ENCODE measurements at regions not wholly inside any gene's neighbourhood (a gene's known extent, or its start where the extent isn't known, plus 50 kb on each side); places are given as distances from the start of the nearest gene placed in this dataset.

- DNase-seq (ENCODE audit: low read depth): no peak
- TF ChIP-seq, protein P1, sequence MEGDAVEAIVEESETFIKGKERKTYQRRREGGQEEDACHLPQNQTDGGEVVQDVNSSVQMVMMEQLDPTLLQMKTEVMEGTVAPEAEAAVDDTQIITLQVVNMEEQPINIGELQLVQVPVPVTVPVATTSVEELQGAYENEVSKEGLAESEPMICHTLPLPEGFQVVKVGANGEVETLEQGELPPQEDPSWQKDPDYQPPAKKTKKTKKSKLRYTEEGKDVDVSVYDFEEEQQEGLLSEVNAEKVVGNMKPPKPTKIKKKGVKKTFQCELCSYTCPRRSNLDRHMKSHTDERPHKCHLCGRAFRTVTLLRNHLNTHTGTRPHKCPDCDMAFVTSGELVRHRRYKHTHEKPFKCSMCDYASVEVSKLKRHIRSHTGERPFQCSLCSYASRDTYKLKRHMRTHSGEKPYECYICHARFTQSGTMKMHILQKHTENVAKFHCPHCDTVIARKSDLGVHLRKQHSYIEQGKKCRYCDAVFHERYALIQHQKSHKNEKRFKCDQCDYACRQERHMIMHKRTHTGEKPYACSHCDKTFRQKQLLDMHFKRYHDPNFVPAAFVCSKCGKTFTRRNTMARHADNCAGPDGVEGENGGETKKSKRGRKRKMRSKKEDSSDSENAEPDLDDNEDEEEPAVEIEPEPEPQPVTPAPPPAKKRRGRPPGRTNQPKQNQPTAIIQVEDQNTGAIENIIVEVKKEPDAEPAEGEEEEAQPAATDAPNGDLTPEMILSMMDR (IDR thresholded peaks at IDR 0.05; ENCODE audit: low read length, missing control alignments): no peak
- no peak overlapping the region for H3K4me3 ChIP-seq (replicated peaks; ENCODE audit: low read depth, low read length)
Measured at GRCh38 chr1:29722598-29722997, 486.3 kb downstream of the PTPRU start.

DNA sequence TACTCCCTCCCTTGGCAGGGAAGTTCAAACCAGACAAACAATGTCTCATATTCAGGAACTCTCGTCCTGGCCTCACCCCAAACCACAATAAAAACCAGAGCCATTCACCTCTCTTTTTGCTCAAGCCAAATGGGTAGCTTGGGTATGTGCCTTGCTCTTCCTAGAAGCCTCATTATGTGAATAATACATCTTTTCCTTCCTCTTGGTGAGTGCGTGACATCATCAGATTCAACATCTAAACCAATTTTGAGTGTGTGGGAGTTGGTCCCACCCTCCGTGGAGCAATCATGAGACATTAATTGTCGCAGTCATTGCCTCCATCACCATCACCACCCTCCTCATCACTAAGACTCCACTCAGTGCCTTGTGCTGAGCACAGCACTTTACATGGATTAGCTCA is 482.9 kb downstream of the PTPRU start:
- DNase-seq (ENCODE audit: low read depth): peak; percentile 42
- TF ChIP-seq, protein P1 (IDR thresholded peaks at IDR 0.05; ENCODE audit: low read length, missing control alignments): no peak
- no peak overlapping the region for H3K4me3 ChIP-seq (replicated peaks; ENCODE audit: low read depth, low read length)

GRCh38 chr1:29718791-29719190 is 482.5 kb downstream of the PTPRU start:
- no peak overlapping the region for H3K4me3 ChIP-seq (replicated peaks; ENCODE audit: low read depth, low read length)
- TF ChIP-seq, protein P1 (IDR thresholded peaks at IDR 0.05; ENCODE audit: low read length, missing control alignments): no peak
- no peak for DNase-seq (ENCODE audit: low read depth)

DNA sequence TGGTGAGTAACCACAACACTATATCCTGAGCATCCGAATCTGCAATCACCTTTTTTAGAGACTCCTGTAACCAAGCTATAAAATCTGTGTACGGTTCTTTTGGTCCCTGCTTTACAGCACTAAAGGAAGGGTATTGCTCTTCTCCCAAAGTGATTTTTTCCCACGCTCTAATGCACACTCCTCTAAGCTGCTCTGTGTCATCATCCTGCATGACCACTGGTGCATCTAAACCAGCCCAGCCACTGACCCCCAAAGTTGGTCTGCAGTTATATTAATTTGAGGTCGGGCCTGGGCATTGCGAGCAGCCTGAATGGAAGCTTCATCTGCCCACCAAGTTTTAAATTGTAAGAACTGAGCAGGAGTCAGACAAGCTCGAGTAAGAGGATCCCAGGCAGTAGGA is 480.0 kb downstream of the PTPRU start:
- DNase-seq (ENCODE audit: low read depth): no peak
- no peak overlapping the region for H3K4me3 ChIP-seq (replicated peaks; ENCODE audit: low read depth, low read length)
- TF ChIP-seq, protein P1 (IDR thresholded peaks at IDR 0.05; ENCODE audit: low read length, missing control alignments): no peak

GRCh38 chr1:29713857-29714256 is 477.5 kb downstream of the PTPRU start:
- H3K4me3 ChIP-seq (replicated peaks; ENCODE audit: low read depth, low read length): no peak overlapping the region
- TF ChIP-seq, protein P1 (IDR thresholded peaks at IDR 0.05; ENCODE audit: low read length, missing control alignments): peak; percentile 52
- DNase-seq (ENCODE audit: low read depth): peak; percentile 44

DNA sequence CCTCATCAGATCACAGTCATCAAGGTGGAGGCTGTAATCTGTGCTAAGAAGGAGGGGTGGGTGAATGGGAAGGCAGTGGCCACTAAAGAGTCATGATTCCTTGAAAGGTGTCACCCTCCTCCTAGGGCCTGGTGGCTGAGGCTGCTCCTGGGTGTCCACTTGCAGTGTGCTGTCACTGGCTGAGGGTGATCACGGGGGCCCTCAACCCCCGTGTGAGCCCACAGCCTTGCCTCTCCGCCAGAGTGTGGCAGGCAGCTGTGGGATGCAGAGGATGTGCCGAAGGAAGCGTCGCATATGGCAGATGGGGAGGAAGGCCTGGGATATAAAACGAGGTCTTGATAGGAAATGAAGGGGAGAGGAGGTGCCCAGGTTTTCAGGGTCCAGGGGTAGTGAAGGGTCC is 476.5 kb downstream of the PTPRU start:
- TF ChIP-seq, protein P1 (IDR thresholded peaks at IDR 0.05; ENCODE audit: low read length, missing control alignments): no peak
- no peak overlapping the region for H3K4me3 ChIP-seq (replicated peaks; ENCODE audit: low read depth, low read length)
- DNase-seq (ENCODE audit: low read depth): no peak

- TF ChIP-seq, protein P1 (IDR thresholded peaks at IDR 0.05; ENCODE audit: low read length, missing control alignments): no peak
- no peak for DNase-seq (ENCODE audit: low read depth)
- H3K4me3 ChIP-seq (replicated peaks; ENCODE audit: low read depth, low read length): no peak overlapping the region
Measured at GRCh38 chr1:29712284-29712651, 475.9 kb downstream of the PTPRU start.

All from fibroblast of pulmonary artery (primary cell).